T-helper 1 cell (primary cell): ENCODE measurements at regions not wholly inside any gene's neighbourhood (a gene's known extent, or its start where the extent isn't known, plus 50 kb on each side); places are given as distances from the start of the nearest gene placed in this dataset.
"Not testable (repeated sequence)": the region's sequence is repeated elsewhere in the genome, so short reads cannot be mapped to it uniquely, and the experiment has no call there.

ENCODE experiments used
- DNase-seq, 5 donors: peaks; one replicate each; pipeline ENCODE4 v3.0.0-alpha.2; 2012 to 2020

DNA sequence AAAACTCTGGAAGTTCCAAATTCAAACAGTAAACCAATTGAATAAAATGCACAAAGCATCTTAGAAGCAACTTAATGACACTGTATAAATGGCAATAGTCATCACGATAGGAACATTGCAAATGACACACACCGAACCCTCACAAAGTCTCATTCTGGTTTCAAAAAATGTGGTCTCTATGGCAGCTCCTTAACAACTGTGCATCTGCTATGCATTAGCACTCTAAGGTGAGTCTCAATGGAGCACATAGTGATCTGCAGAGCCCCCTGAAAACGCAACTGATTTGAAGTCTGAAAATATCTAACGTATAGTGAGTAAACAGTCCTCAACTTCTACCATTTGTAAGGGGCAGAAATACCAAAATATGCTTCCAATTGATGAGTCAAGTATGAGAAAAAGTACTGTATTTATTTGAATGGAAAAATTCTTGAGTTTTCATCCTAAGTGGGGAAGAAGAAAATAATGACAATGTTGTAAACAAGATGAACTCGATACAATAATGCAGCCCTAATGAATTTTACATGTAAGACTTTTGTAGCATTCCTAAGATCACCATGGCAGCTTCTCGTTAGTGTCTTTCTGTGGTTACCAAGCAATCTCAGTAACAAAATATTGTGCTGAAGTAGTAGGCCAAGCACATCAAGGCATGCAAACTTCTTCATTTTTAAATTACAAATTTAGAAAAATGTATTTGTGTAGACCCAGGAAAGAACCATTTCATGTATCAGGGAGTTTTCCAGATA, 517.5 kb upstream of the FAM174A start:
- no peak for DNase-seq

DNA sequence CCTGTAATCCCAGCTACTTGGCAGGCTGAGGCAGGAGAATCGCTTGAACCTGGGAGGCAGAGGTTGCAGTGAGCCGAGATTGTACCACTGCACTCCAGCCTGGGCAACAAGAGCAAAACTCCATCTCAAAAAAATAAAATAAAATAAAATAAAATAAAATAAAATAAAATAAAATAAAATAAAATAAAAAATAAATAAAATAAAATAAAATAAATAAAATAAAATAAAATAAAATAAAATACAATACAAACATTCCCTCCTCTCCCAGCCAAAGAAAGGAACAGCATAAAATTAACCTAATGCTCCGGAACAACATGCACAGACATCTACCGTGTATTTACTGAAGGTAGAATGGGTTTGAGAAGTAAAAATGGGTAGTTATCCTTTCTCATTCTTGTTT, 521.9 kb upstream of the FAM174A start:
- not testable (repeated sequence) for DNase-seq

DNA sequence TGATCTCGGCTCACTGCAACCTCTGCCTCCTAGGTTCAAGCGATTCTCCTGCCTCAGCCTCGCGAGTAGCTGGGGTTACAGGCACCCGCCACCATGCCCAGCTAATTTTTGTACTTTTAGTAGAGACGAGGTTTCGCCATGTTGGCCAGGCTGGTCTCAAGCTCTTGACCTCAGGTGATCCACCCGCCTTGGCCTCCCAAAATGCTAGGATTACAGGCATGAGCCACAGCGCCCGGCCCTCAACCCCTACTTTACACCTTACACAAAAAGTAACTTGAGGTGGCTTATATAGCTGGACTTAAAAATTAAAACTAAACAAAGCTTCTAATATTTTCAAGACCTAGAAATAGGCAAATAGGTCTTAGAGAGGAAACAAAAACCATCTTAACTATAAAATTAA, 524.0 kb upstream of the FAM174A start:
- not testable (repeated sequence) for DNase-seq

DNA sequence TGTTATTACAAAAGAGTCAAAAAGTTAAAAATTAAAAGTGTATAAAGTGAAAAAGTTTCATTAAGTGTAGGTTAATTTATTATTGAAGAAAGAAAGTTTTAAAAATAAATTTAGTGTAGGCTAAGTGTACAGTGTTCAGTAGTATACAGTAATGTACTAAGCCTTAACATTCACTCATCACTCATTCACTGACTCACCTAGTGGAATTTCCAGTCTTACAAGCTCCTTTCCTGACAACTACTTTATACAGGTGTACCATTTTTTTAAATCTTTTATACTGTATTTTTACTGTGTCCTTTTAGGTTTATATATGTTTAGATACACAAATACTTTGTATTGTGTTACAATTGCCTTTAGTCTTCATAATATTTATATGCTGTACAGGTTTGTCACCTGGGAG, 530.2 kb upstream of the FAM174A start:
- DNase-seq: no peak

DNA sequence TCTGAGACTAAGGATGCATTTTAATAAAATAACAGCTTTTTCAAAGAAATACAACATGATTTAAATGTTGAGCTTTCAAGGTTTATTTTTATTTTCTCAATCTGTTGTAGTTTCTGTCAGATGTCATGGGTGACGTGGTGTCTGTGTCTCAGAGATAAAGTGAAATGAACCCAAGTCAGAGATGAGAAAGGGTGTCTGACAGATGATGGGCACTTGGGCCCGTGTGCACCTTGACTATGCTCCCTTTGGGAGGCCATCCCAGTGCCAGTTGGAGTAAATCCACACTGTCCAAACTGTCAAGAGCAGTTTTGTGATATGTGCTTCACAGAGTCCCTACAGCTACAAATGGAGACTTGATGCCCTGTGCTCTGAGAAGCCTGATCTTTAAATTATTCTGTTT, 536.9 kb upstream of the FAM174A start:
- no peak for DNase-seq

DNA sequence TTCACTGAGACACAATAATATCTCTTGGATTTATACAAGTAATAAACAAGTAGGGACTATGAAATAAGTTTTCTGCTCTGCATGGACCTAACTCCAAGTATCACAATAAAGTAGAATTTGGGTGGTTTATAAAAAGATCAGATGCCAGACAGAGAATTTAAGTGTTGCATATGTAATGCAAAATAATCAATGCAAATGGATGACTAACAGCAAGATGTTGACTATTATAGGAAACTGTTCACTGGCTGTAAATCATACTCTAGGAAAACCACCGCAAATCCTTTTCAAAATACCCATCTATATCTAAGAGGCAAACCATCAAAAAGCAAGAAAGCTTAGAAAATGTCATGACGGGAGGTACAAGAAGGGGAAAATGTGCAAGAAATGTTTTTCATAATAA, 539.8 kb upstream of the FAM174A start:
- DNase-seq: no peak

DNA sequence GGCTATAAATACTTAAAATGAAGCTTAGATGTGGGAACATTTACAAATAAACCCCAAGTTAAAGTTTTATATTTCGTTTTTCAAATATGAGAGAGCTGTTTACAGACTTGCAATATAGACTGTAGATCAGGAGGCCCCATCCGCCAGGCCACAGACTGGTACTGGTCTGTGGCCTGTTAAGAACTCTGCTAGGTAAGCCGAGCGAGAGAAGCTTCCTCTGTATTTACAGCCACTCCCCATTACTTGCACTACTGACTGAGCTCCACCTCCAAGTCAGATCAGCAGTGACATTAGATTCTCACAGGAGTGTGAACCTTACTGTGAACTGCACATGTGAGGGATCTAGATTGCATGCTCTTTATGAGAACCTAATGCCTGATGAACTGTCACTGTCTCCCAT, 561.4 kb upstream of the FAM174A start:
- no peak for DNase-seq

DNA sequence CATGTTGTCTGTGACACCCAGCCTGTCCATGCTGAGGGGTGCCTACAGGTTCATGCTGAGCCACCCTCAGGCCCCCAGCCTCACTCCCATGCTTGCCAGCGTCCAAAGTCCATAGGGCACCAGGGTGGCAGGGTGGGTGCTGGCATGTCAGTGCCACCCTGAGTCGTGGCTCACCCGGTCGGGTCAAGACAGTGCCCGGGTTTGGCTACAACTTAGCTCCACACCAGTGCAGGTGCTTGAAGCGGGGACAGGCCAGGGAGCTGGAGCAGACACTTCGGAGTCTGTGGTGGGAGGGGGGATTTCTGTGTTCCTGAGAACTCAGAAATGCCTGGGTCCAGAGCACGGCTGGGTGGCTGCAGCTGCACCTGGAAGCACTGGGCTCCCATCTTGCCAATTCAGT, 579.2 kb upstream of the FAM174A start:
- DNase-seq: no peak

DNA sequence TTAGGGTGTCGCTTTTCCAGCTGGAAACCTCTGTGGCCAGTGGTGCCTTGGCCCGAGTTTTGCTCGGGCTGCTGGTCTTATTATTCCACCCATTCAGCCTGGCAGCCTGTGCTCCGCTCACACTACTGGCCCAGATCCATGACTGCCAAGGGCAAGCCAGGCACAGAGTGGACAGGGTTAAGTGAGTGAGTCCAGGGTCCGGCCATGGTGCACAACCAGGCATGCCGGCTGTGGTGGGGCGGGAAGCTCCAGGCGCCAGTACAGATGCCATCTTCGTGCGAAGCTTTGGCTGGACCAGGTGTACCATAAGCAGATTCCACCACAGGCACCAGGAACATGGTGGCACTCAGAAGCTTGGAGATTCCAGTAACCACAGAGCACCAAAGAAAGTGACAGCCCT, 580.2 kb upstream of the FAM174A start:
- no peak for DNase-seq

DNA sequence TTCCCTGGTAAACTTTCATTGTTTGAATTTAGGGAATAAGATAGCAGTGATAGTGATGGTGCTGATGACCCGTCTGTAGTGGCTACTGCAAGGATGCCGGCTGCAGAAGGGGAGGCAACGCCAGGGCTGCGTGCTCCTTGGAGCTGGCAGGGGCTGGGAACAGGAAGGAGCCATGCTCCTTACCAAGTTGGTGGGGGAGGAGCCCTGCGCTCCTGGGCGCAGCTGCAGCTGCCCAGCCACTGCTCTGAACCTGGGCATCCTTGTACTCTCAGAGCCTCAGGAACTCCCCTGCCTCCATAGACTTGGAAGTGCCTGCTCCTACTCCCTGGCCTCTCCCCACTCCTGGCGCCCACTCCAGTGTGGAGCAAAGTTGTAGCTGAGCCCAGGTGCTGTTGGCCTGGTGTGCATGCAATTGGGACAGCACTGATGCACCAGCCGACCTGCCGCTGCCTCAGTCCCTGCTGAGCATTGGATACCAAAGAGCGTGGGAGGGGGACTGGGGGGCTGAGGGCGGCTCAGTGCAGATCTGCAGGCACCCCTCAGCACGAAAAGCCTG, 585.1 kb upstream of the FAM174A start:
- no peak for DNase-seq

DNA sequence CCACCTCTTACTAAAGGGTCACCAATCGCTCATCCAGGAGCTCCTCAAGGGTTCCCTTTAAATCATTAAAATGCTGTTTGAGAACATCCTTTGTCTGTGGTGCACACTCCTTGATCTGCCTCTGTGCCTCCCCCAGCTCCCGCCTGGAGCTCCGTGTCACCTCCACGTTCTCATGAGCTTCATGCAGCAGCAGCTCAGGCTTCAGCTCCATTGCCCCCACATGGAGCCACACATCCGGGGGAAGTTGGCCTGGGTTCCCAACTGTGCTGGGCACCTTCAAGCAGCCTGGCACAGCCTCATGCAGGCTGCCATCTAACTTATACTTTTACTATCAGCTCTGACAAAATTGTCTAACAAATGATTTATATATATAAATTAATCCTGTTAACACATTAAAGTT, 585.8 kb upstream of the FAM174A start:
- DNase-seq: no peak

DNA sequence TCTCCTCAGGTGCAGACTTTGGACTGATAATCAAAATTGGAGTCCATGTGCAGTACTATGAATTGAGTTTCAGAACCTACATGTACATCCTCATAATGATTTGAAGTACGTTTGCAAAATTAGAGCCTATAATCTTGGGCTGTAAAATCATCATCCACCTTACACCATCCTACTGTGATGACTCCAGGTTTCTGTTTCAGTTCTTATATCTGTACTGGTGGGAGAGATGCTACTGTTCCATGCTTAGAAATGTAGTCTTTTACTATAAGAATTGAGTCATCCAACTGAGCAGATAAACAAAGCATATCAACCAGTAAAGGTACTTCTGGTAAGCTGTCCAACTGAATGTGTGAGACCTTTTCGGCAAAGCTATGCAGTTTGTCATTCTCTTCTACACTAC, 586.3 kb upstream of the FAM174A start:
- no peak for DNase-seq

DNA sequence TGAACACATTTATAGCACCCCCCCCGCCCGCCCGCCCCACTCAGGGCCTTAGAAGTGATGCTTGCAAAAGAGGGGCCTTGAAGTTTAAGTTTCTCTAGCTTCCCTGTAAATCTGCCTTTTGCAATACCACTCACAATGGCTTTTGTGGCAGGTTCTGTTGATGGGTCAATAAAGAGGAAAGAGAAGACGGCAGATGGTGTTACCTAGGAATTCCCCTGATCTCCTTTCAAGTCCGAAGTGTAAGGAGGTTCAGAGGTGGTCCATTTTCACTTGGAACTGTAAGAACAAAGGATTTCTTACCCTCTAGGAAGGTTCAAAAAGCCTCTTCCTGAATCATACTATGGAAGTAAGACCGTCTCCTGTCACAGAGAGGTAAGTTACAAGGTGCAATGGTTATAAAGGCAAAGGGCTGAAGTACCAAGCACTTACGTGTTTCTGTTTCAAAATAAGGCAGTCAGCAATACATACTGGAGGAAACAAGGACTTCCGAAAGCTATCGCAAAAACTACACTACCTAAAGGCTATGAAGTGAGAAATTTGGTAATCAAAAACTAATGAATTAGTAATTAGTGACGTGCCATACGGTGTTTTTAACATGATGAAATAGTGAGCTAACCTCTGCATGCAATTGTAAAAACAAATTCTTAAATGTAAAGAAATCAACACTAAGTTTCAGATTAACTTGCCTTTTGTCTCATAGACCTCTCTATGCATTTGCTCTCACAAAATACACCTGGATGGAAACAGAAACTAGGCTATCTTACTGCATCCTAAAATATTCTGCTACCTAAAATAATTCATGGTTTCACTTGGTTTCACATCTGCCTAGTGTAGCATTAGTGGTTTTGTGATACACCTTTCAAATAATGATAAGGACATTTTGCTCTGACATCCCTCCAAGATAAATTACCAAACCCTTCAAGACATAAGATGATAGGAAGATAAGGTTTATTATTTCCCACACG, 589.4 kb upstream of the FAM174A start:
- no peak for DNase-seq

DNA sequence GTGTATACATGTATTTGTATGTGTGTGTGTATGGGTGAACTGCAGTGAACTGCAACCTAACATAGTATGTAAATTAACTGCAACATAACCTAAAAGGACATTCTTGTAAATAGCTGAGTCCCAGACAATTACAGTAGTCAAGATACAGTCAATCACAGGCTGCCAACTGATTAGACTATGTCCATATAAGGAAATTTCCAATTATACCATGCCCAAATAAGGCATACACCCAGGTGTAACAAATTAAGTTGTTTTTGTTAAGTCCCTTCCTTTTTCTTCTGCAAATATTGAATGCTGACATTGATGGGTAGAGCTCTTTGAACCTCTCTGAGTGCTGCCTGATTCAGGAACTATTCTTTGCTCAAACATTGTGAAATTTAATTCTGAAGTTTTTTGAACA, 594.6 kb upstream of the FAM174A start:
- DNase-seq: no peak

DNA sequence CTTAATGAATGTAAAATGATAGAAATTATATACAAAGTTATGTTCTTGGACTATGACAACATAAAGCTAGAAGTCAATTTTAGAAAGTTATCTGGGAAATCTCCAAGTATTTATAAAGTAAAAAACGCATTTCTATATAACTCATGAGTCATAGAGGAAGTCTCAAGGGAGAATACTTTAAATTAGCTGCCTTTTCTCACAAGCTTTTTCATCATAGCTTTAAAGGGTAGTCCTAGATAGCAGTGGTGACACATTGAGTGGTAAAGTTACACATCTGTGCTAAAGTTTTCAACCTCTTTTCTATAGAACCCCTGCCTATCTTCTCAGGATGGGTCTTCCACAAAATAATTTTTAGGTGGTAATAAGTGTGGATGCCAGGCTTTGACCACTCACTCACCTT, 598.3 kb upstream of the FAM174A start:
- no peak for DNase-seq

DNA sequence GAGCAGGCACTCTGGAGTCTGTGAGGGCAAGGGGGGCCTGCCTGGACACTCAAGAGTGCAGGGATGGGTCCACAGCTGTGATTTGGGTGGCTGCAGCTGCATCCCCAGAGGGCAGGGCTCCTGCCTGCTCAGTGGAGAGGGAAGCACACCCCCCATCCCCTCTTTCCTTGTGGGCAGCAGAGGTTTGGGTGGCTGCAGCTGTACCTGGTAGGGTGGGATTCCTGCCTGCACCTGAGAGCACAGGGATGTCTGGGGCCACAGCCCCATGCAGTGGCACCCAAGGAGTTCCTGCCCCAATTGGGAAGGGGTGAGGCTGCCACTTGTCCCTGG, 605.4 kb upstream of the FAM174A start:
- no peak for DNase-seq

DNA sequence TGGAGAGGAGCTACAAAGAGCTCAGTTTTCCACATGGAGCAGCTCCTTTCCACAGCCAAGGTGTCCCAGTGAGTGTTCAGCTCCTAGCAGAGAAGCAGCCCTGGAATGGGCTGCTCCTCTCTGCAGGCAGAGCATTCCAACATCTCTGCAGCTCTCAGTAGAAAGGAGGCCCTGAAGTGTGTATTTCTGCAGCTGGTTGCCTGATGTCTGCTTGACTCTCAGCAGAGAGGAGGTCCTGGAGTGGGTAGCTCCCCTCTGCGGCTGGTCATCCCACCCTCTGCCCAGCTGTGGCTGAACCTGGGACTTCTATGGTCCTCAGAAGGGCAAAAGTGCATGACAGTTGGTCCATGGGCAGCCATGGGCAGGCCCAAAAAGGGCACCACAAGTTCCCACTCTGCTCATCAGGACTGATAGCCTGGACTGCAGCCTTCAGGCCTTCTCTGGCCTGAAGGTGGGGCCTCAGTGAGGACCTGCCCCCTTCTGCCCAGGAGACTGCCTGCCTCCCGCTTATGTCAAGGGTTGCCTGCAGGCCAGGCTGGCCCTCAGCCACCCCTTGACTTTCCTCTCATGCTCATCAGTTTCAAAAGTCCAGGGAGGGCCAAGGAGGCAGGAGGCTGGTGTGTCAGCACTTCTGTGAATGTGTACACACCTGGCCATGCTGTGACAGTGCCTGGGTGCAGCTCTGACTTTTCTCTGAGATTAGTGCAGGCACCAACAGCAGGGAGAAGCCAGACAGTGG, 605.9 kb upstream of the FAM174A start:
- no peak for DNase-seq

DNA sequence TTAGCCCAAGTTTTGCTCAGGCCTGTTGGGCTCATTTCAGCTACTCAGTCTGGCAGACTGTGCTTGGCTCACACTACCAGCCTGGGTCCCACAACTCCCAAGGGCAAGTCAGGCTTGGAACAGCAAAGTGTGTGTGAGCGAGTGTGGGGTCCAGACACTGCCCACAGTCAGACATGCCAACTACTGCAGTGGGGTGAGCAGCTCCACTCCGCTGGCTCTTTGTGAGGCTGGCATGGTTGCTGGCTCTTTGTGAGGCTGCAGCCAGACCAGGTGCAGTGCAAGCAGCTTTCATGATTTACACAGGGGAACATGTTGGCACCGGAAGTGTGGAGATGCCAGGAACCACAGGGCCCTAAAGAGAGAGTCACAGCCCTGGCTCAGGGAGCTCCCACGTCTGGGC, 606.7 kb upstream of the FAM174A start:
- DNase-seq: no peak

DNA sequence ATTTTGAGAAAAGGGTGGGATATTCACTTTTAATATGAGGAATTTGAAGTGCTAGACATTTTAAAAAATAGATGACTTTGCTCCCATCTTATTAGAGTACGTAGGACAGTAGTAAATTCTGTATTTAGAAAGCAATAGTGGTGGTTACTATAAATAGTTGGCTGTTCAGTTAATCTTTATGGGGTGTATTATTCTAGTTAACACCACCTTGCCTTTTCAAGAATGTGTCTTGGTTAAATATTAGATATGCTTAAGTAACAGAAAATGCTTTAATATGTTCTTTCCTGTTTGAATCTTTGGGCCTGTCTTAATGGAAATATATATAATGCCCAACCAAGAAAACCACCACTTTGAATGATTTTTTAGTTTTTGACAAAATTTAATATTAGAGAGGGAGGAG, 608.7 kb upstream of the FAM174A start:
- DNase-seq: no peak

DNA sequence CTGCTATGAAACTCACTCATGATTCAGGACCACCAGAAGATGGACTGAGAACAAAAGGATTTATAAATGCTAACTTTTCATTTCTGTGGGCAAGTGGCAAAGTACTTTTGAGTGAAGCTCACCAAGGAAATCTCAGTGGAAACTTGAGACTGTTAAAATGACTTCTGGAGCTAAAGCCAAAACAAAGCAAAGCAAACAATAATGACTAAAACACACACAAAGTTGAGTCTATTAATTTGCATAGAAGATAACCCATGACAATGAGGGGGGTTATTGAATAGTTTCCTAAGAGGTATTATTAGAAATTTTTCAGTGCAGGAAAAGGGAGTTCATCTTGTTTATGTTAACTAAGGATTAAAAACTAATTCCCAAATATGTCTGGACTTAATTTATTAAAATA, 612.8 kb upstream of the FAM174A start:
- DNase-seq: no peak

DNA sequence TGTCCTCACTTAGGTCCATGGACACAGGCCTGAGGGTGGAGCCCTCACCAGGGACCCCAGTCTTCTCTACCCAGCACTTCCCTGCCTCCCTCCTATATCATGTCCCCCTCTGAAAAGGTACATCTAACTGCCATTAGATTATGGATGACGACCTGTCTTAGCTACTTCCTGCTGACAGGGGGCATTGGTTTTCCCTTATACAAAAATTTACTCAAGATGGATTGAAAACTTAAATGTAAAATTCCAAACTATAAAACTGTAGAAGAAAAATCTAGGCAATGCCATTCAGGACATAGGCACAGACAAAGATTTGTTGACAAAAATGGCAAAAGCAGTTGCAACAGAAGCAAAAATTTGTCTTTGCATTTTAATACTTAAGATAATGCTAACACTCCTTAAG, 623.2 kb upstream of the FAM174A start:
- DNase-seq: no peak

DNA sequence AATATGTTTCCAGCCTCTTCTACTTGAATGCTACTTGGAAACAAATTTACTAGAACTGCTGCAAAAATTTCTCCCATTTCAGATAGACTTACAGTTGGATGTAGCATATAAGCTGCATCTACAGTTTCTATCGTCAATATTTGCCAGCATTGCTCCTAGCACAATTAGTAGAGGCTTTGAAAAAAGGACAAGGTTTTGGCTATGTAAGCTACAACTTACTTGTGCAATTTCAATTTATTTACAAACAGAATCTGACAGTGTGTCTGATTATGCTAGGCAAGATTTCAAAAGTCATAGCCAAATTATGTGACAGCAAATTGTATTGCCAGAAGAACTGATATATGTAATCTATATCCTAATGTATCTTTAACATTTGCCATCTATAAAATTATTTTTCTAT, 628.4 kb upstream of the FAM174A start:
- DNase-seq: no peak

DNA sequence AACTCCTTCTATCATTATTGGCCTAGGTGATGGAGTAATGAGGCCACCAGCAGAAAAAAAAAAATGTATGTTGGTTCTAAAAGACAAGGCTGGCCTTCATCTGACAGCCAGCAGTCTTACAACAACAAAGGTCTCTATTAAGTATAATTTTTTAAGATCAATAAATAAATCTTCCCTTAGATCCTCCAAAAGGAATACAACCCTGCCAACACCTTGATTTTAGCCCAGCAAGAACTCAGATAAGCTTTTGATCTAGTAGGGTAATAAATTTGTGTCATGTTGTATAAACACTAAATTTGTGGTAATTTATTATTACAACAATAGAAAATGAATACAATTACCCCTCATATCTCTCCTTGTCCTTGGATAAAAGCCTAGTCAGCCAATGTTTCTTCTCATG, 633.2 kb upstream of the FAM174A start:
- DNase-seq: no peak
